ENCODE measurements at regions not wholly inside any gene's neighbourhood (a gene's known extent, or its start where the extent isn't known, plus 50 kb on each side); places are given as distances from the start of the nearest gene placed in this dataset.

- H3K27ac Mint-ChIP-seq (ENCODE audit: low read depth, unreplicated experiment), result no peak overlapping the region
- no peak for TF ChIP-seq CTCF (IDR thresholded peaks at IDR 0.05; ENCODE audit: unreplicated experiment)
- intact Hi-C loops (cut with micrococcal nuclease), result no loop called here
- ChIA-PET POLR2A (no interaction called here), CTCF (no interaction called here)
- no peak overlapping the region for H3K4me3 Mint-ChIP-seq (ENCODE audit: unreplicated experiment)
- no peaks in the 10 kb centered on the region for H3K9me3 Mint-ChIP-seq (ENCODE audit: unreplicated experiment)
- no peaks in the 10 kb centered on the region for H3K27me3 Mint-ChIP-seq (ENCODE audit: insufficient read depth, unreplicated experiment)
- no peaks in the 10 kb centered on the region for H3K36me3 Mint-ChIP-seq (ENCODE audit: insufficient read depth, unreplicated experiment)
- DNase-seq (ENCODE audit: unreplicated experiment), result no peak
- peaks cover 17% of the 10 kb centered on the region for H3K4me1 Mint-ChIP-seq (ENCODE audit: insufficient read depth, unreplicated experiment)
- no TSS peak for BruUV-seq (replicated peaks)
Measured at GRCh38 chr2:188664416-188664815, 309.8 kb upstream of the COL3A1 start.

- no peak overlapping the region for H3K27ac Mint-ChIP-seq (ENCODE audit: low read depth, unreplicated experiment)
- peaks cover 12% of the 10 kb centered on the region for H3K4me1 Mint-ChIP-seq (ENCODE audit: insufficient read depth, unreplicated experiment)
- BruUV-seq (replicated peaks), result no TSS peak
- no peak for DNase-seq (ENCODE audit: unreplicated experiment)
- CTCF ChIA-PET, result no interaction called here
- POLR2A ChIA-PET, result interaction anchor here (0.6 to 0.8 kb wide), 2 partner anchors 9 to 140 kb away, joined by 3 read pairs; no protein-coding TSS in a partner anchor
- intact Hi-C loops (cut with micrococcal nuclease), result no loop called here
- no peaks in the 10 kb centered on the region for H3K36me3 Mint-ChIP-seq (ENCODE audit: insufficient read depth, unreplicated experiment)
- TF ChIP-seq CTCF (IDR thresholded peaks at IDR 0.05; ENCODE audit: unreplicated experiment), result no peak
- H3K27me3 Mint-ChIP-seq (ENCODE audit: insufficient read depth, unreplicated experiment), result no peaks in the 10 kb centered on the region
- H3K4me3 Mint-ChIP-seq (ENCODE audit: unreplicated experiment), result no peak overlapping the region
- no peaks in the 10 kb centered on the region for H3K9me3 Mint-ChIP-seq (ENCODE audit: unreplicated experiment)
Measured at GRCh38 chr2:188664951-188665595, 309.1 kb upstream of the COL3A1 start.

GRCh38 chr2:188665727-188666304, 308.4 kb upstream of the COL3A1 start:
- Mint-ChIP-seq H3K4me3 (ENCODE audit: unreplicated experiment) (no peak overlapping the region), H3K4me1 (ENCODE audit: insufficient read depth, unreplicated experiment) (peaks cover 12% of the 10 kb centered on the region), H3K27ac (ENCODE audit: low read depth, unreplicated experiment) (no peak overlapping the region), H3K9me3 (ENCODE audit: unreplicated experiment) (no peaks in the 10 kb centered on the region), H3K36me3 (ENCODE audit: insufficient read depth, unreplicated experiment) (no peaks in the 10 kb centered on the region), H3K27me3 (ENCODE audit: insufficient read depth, unreplicated experiment) (no peaks in the 10 kb centered on the region)
- ChIA-PET POLR2A (interaction anchor here (0.8 kb wide), 1 partner anchor 9 kb away, joined by 3 read pairs; no protein-coding TSS in a partner anchor), CTCF (no interaction called here)
- no peak for TF ChIP-seq CTCF (IDR thresholded peaks at IDR 0.05; ENCODE audit: unreplicated experiment)
- BruUV-seq (replicated peaks), result no TSS peak
- no peak for DNase-seq (ENCODE audit: unreplicated experiment)
- intact Hi-C loops (cut with micrococcal nuclease), result no loop called here

- intact Hi-C loops (cut with micrococcal nuclease), result no loop called here
- no peak for TF ChIP-seq CTCF (IDR thresholded peaks at IDR 0.05; ENCODE audit: unreplicated experiment)
Measured at GRCh38 chr2:188666503-188666902, 307.7 kb upstream of the COL3A1 start.

More at GRCh38 chr2:188666503-188666902, 307.7 kb upstream of the COL3A1 start:
- Mint-ChIP-seq H3K4me1 (ENCODE audit: insufficient read depth, unreplicated experiment) (peaks cover 12% of the 10 kb centered on the region), H3K9me3 (ENCODE audit: unreplicated experiment) (no peaks in the 10 kb centered on the region), H3K36me3 (ENCODE audit: insufficient read depth, unreplicated experiment) (no peaks in the 10 kb centered on the region), H3K27ac (ENCODE audit: low read depth, unreplicated experiment) (no peak overlapping the region), H3K27me3 (ENCODE audit: insufficient read depth, unreplicated experiment) (no peaks in the 10 kb centered on the region), H3K4me3 (ENCODE audit: unreplicated experiment) (no peak overlapping the region)
- CTCF ChIA-PET, result no interaction called here
- POLR2A ChIA-PET, result no interaction called here
- no peak for DNase-seq (ENCODE audit: unreplicated experiment)
- BruUV-seq (replicated peaks), result no TSS peak
